GM18498 (cell line): ENCODE measurements at regions not wholly inside any gene's neighbourhood (a gene's known extent, or its start where the extent isn't known, plus 50 kb on each side); places are given as distances from the start of the nearest gene placed in this dataset.
A peak's percentile ranks its signal among the peaks of the same experiment; 100 is the strongest.
"Not testable (repeated sequence)": the region's sequence is repeated elsewhere in the genome, so short reads cannot be mapped to it uniquely, and the experiment has no call there.

Experiments used
- ATAC-seq: cut with Tn5 transposase; IDR thresholded peaks from one replicate; pipeline ENCODE4 v1.9.1; 2021; ENCODE audit warnings: mild to moderate bottlenecking, moderate library complexity; ENCODE audit not compliant: unreplicated experiment

GRCh38 chr17:65314212-65314611 lies 177.0 kb downstream of the RGS9 start:
- no peak for ATAC-seq

- ATAC-seq = no peak
Observed at GRCh38 chr17:65312718-65313377, 175.7 kb downstream of the RGS9 start.

- ATAC-seq = no peak
Observed at GRCh38 chr17:65311261-65311660, 174.1 kb downstream of the RGS9 start.

GRCh38 chr17:65307961-65308316 lies 170.8 kb downstream of the RGS9 start:
- no peak for ATAC-seq

DNA sequence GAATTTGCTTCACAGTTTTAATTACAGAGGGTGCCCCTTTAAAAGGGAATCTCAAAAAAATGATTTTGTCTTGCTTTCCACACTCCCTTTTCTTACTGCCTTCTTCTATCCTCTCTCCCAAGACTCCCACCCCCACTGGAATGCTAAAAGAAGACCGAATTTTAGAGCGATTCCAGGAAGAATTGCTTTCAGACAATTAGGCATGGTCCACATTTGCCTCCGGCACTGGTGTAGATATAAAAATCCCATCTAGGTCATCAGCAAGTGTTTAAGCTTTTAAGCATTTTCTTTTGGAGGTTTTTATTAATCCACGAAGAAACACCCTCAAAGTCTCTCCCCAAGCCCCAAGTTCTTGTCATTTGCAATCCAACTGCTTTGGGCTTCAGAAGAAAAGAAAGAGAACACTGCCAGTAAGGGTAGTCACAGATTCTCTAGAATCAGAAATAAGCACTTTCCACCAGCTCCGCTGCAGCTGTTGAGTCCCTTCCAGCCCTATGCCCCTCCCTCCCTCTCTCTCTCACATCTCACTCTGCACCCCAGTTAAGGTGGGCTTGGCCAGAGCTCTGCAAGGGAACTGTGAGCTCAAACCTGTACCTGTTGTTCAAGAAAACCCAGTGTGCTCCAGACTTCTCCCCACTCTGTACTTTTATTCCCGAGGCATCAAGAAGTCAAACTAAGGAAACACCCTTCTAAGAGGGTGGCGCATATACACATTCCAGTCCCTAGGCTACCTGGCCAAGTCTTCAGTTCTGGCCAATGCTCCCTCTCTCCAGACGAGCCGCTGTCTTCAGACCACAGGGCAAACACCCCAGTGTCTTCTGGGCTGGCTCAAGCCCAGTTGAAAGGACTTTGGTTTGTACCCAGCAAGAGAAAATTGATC lies 170.2 kb downstream of the RGS9 start:
- ATAC-seq = no peak

DNA sequence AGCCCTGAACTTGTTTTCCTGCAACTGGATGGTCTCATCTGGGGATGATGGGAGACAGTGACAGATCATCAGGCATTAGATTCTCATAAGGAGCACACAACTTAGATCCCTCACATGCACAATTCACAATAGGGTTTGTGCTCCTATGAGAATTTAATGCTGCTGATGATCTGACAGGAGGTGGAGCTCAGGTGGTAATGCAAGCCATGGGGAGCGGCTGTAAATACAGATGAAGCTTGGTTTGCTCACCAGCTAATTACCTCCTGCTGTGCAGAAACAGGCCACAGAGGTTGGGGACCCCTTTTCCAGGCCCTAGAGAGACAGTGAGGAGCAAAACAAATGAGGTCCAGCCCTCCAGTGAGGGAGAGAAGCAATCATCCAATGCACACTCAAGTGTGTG lies 168.6 kb downstream of the RGS9 start:
- no peak for ATAC-seq

DNA sequence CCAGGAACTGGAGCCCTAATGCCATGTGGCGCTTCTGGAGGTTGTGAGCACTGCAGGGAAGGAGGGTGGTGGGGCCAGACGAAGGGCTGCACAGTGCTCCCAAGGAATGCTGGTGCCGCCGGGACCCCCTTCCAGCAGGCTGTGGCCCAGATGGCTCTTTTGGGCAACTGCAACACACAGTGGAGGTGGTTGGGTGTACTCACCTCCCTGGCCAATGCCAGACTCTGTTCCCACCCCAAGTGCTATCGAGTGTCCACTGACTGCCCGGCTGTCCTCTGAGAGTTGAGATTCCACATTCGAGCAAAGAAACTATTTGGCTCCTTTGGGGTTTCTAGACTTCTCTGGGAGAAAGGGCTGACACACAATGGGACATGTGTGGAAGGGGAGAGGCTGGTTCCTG lies 167.9 kb downstream of the RGS9 start:
- no peak for ATAC-seq

DNA sequence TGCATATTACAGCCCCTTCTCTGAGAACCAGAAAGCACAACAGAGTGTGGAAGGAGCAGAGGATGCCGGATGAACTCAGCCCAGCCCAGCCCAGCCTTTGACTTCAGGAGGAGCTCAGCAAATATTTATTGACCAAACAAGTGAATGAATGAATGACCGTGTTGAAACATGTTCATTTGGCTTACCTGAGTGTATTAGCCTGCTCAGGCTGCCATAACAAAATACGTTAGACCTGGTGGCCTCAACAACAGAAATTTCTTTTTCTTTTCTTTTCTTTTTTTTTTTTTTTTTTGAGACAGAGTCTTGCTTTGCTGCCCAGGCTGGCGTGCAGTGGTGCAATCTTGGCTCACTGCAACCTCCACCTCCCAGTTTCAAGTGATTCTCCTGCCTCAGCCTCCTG lies 164.7 kb downstream of the RGS9 start:
- not testable (repeated sequence) for ATAC-seq

- no peak for ATAC-seq
Observed at GRCh38 chr17:65301184-65301583, 164.0 kb downstream of the RGS9 start.

- no peak for ATAC-seq
Observed at GRCh38 chr17:65297916-65298315, 160.7 kb downstream of the RGS9 start.

- ATAC-seq = no peak
Observed at GRCh38 chr17:65297384-65297783, 160.2 kb downstream of the RGS9 start.

DNA sequence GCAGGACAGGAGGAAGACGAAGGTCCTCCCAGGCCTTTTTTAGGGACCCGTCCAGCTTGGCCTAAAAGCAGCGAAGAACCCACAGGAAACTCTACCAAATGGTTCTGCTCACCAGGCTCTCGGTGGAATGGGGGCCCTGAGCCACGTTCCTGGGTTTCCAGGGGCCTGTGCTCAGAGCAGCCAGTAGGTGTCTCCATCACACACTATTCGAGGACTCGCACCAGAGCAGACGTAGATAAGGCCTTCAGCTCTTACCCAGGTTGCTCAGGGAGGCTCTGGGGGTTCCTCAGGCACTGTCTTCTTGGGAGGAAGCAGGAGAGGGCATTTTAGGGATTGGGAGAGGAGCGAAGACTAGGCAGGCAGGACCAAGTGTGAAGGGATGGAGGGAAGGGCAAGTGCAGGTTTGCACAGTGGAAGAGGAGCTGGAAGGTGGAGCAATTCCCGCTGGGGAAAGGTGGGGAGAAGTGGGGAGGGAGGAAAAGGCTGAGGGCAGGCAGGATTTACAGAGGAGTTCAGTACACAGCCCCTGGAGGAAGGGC lies 157.1 kb downstream of the RGS9 start:
- peak; percentile 80 for ATAC-seq

DNA sequence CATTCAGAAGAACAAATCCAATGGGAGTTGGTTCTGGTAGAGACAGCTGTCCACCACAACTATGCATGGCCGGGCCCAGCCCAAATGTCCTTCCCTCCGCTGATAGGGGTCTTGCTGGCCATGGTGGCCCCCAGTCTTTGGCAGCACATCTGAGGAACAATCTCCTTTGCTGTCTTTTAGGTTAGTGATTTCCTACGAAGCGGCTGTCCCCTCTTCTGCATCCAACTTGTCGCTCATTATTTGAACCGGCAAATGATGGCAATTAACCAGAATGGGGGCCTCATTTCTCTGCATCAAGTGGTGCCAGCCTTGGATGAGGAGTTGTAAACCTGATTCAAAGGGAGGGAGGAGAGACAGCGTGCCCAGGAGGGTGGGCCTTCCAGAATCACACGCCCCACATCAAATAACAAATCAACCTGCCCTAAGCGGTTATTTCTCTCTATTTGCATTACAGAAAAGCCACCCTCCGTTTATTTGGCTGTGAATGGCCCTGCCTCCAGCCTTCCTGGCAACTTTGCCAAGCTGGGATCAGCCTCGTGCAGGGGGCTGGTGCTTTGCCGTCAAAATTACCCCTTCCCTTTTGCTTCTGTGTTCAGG lies 156.5 kb downstream of the RGS9 start:
- no peak for ATAC-seq

- no peak for ATAC-seq
Observed at GRCh38 chr17:65292430-65292829, 155.3 kb downstream of the RGS9 start.

GRCh38 chr17:65291301-65291700 lies 154.1 kb downstream of the RGS9 start:
- ATAC-seq = not testable (repeated sequence)

- no peak for ATAC-seq
Observed at GRCh38 chr17:65290616-65291015, 153.4 kb downstream of the RGS9 start.

DNA sequence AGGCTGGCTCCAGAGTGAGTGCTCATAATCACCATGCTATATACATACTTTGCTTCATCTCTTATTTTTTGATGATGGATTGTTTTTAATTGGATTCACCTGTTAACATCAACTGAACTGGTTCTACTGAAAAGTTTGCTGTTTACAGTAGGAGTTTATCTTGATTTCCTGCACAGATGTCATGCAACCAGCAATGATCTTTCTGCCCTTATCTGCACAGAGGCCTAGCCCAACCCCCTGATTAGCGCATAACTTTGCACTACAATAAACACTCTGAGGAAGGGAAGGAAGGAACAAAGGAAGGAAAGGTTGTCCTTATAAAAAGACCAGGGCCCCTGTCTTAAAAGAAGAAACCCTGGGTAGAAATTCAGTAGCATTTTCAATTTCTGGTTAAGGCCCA lies 152.9 kb downstream of the RGS9 start:
- no peak for ATAC-seq

DNA sequence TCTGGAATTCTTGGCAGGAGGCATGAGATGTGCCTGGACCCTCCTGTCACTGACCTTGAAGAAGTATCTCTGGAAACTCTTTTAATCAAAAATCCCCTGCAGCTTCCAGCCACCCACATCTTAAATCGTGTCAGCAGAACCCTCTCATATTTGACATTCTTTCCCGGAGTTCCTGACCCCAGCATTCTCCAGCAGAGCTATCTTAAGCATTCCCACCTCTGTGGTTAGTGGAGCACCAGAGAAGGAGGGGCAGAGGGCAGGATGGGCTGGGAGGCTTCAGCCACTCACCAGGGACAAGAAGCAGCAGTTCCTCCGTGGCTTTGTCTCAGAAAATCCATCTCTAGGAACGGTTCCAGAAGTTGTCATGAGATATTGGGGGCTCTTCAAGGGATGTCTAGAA lies 149.9 kb downstream of the RGS9 start:
- no peak for ATAC-seq

- ATAC-seq = no peak
Observed at GRCh38 chr17:65283704-65284103, 146.5 kb downstream of the RGS9 start.

- no peak for ATAC-seq
Observed at GRCh38 chr17:65279456-65279855, 142.3 kb downstream of the RGS9 start.

DNA sequence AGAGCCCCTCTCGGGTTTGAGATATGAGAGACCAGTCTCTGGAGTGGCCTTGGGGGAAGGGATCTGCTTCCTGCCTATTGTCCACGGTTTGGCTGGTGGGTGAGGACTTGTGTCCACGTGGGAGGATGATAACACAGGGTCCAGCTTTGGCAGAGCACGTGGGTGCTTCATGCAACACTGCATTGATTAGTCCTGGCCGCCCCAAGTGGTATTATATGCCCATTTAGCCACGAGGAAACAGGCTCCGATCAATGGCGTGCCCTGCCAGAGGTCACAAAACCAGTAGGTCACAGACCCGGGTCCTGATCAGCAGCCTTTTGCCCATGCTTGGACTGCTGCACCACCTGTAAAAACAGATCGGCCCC lies 141.6 kb downstream of the RGS9 start:
- ATAC-seq = no peak
